D721Med (cell line): ENCODE measurements at regions not wholly inside any gene's neighbourhood (a gene's known extent, or its start where the extent isn't known, plus 50 kb on each side); places are given as distances from the start of the nearest gene placed in this dataset.
"Not testable (repeated sequence)": the region's sequence is repeated elsewhere in the genome, so short reads cannot be mapped to it uniquely, and the experiment has no call there.

Source experiments
- DNase-seq: peaks from one replicate; pipeline ENCODE4 v3.0.0; 2011; ENCODE audit warnings: low spot score; ENCODE audit not compliant: insufficient read length
- FAIRE-seq: peaks from 2 replicates; lab custom pipeline; 2011; peaks lifted over from hg19 to GRCh38; lab: Jason Lieb, UNC
- TF ChIP-seq, protein P1 (sequence below): IDR thresholded peaks from 2 replicates; pipeline ENCODE4 v1.5.1; 2012; ENCODE audit warnings: mild to moderate bottlenecking, control low read depth; ENCODE audit not compliant: insufficient read depth; ENCODE audit errors: missing control alignments

DNA sequence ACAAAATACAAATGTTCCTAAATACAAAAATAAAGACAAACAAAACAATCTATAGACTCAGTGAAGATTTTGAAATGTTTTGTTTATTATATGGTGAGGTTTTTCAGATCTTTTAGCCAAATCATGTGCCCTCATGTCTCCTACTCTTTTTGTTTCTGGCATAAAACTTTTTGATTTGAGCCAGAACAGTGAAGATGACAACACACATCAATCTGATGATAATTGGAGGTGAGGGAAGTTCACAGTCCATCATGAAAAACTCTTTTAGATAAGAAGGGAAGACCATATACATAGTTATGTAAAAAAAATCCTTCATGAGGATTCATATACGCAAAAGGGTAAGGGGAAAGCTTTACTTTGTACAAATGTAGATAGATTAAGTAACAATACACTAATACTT lies 75.1 kb upstream of the OSBPL11 start:
- FAIRE-seq (no peak), DNase-seq (no peak)
- TF ChIP-seq, protein P1, sequence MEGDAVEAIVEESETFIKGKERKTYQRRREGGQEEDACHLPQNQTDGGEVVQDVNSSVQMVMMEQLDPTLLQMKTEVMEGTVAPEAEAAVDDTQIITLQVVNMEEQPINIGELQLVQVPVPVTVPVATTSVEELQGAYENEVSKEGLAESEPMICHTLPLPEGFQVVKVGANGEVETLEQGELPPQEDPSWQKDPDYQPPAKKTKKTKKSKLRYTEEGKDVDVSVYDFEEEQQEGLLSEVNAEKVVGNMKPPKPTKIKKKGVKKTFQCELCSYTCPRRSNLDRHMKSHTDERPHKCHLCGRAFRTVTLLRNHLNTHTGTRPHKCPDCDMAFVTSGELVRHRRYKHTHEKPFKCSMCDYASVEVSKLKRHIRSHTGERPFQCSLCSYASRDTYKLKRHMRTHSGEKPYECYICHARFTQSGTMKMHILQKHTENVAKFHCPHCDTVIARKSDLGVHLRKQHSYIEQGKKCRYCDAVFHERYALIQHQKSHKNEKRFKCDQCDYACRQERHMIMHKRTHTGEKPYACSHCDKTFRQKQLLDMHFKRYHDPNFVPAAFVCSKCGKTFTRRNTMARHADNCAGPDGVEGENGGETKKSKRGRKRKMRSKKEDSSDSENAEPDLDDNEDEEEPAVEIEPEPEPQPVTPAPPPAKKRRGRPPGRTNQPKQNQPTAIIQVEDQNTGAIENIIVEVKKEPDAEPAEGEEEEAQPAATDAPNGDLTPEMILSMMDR: no peak

GRCh38 chr3:125670945-125671344 lies 75.6 kb upstream of the OSBPL11 start:
- FAIRE-seq (no peak), DNase-seq (no peak)

DNA sequence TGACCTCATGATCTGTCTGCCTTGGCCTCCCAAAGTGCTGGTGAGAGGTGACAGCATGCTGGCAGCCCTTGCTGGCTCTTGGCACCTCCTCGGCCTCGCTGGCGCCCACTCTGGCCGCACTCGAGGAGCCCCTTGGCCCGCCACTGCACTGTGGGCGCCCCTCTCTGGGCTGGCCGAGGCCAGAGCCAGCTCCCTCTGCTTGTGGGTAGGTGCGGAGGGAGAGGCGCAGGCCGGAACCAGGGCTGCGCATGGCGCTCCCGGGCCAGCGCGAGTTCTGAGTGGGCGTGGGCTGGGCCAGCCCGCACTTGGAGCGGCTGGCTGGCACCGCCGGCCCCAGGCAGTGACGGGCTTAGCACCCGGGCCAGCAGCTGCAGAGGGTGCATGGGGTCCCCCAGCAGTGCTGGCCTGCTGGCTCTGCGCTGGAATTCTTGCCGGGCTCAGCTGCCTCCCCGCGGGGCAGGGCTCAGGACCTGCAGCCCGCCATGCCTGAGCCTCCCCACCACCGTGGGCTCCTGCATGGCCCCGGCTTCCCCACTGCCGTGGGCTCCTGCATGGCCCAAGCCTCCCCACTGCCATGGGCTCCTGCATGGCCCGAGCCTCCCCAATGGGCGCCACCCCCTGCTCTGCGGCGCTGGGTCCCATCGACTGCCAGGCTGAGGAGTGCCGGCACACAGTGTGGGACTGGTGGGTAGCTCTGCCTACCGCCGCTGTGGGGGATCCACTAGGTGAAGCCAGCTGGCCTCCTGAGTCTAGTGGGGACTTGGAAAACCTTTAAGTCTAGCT lies 76.4 kb upstream of the OSBPL11 start:
- TF ChIP-seq, protein P1: no peak
- FAIRE-seq (no peak), DNase-seq (no peak)

More at GRCh38 chr3:125670945-125671344, 75.6 kb upstream of the OSBPL11 start:
- TF ChIP-seq, protein P1: no peak

- DNase-seq (no peak), FAIRE-seq (no peak)
- TF ChIP-seq, protein P1: no peak
Measured at GRCh38 chr3:125675791-125676190, 80.5 kb upstream of the OSBPL11 start.

DNA sequence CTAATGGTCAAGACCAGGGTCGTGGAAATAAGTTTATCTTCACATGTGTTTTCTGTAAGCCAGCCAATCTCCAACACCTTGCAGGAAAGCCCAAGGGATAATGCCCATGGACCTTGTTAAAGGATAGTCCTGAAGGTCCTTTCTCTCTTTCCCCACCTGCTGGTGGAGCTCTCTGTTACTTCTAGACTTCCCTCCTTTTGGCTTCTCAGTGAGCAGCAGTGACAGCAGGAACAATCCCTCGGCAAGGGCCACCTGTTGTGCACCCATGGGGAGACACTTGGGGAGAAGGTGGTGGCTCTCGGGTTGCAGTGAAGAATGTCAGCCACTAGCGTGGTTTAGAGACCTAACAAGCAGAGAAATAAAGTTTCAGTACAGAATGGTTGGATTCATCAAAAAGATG lies 84.0 kb upstream of the OSBPL11 start:
- FAIRE-seq: no peak

DNA sequence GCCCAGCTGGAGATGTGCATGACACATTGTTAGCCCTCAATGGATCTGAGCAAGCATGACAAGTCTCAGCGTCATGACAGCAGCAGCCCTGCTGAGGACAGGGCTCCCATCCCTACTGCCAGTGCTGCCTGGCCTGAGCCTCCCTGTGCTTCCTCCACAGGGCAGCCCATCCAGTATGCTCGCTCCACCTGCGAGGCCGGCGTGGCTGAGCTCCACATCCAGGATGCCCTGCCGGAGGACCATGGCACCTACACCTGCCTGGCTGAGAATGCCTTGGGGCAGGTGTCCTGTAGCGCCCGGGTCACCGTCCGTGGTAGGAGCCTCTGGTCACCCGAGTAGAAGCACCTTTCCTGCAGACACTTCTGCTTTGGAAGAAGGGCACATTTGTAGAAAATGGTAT lies 85.8 kb upstream of the OSBPL11 start:
- no peak for DNase-seq
- TF ChIP-seq, protein P1: no peak
- no peak for FAIRE-seq

More for the DNA sequence above, 84.0 kb upstream of the OSBPL11 start:
- no peak for DNase-seq
- TF ChIP-seq, protein P1: no peak

GRCh38 chr3:125681906-125682305 lies 86.6 kb upstream of the OSBPL11 start:
- not testable (repeated sequence) for DNase-seq, FAIRE-seq

GRCh38 chr3:125682610-125683009 lies 87.3 kb upstream of the OSBPL11 start:
- not testable (repeated sequence) for FAIRE-seq, DNase-seq
